ENCODE measurements at regions not wholly inside any gene's neighbourhood (a gene's known extent, or its start where the extent isn't known, plus 50 kb on each side); places are given as distances from the start of the nearest gene placed in this dataset.

DNA sequence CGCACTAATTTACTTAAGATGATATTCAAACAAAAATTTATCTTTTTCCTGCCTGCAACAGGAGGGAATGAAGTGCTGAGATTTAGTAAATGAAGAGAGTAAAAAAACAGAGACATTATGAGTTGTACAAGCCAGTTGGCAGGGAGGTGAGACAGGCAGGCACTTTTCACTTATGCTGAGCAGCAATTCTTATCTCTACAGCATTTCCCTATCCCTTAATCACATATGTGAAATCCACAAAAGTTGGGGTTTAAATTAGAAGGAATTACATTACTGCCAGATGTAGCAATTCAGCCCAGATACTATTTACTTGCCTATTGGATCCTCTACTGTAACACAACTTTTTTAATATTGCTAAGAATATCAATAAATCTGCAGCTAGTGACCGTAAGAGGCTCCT is 314.2 kb upstream of the LRP1B start:
- no peaks in the 10 kb centered on the region for H3K9me3 ChIP-seq (replicated peaks in 1 of 2; ENCODE audit: control insufficient read depth in 1 of 2, insufficient read depth in 1 of 2, low read length in 2 of 2)
- no peak overlapping the region for H2AFZ ChIP-seq (ENCODE audit: insufficient read depth, low read depth, low read length, poor library complexity, severe bottlenecking)
- no peak overlapping the region for H3K27ac ChIP-seq (ENCODE audit: low read depth in 1 of 2, low read length in 2 of 2)
- Mint-ChIP-seq H3K9me3 (peaks cover 0 to 1% (median 0%) of the 10 kb centered on the region in 7 donors), H3K4me1 (no peaks in the 10 kb centered on the region), H3K4me3 (no peak overlapping the region), H3K27me3 (ENCODE audit: low read depth in 3 of 3) (no peaks in the 10 kb centered on the region), H3K27ac (no peak overlapping the region), H3K36me3 (no peaks in the 10 kb centered on the region)
- no CpG with 5 or more reads among the region's 2 CpGs for WGBS (ENCODE audit: insufficient coverage)
- no peaks in the 10 kb centered on the region for H3K4me1 ChIP-seq (ENCODE audit: control insufficient read depth in 1 of 2, insufficient read depth in 2 of 2, low read length in 2 of 2)
- H3K4me2 ChIP-seq (replicated peaks; ENCODE audit: extremely low read depth, low read length, poor library complexity, severe bottlenecking): no peak overlapping the region
- no peaks in the 10 kb centered on the region for H3K36me3 ChIP-seq (replicated peaks in 1 of 2; ENCODE audit: control insufficient read depth in 1 of 2, insufficient read depth in 2 of 2, low read length in 2 of 2)
- H4K20me1 ChIP-seq (ENCODE audit: insufficient read depth, low read length): no peaks in the 10 kb centered on the region
- H3K4me3 ChIP-seq (replicated peaks in 1 of 3; ENCODE audit: low read depth in 2 of 3, low read length in 3 of 3): no peak overlapping the region
- DNase-seq: no peak
- intact Hi-C loops (cut with micrococcal nuclease): no loop called here
- H3K79me2 ChIP-seq (ENCODE audit: insufficient read depth, low read length): no peaks in the 10 kb centered on the region
- TF ChIP-seq, protein P1, sequence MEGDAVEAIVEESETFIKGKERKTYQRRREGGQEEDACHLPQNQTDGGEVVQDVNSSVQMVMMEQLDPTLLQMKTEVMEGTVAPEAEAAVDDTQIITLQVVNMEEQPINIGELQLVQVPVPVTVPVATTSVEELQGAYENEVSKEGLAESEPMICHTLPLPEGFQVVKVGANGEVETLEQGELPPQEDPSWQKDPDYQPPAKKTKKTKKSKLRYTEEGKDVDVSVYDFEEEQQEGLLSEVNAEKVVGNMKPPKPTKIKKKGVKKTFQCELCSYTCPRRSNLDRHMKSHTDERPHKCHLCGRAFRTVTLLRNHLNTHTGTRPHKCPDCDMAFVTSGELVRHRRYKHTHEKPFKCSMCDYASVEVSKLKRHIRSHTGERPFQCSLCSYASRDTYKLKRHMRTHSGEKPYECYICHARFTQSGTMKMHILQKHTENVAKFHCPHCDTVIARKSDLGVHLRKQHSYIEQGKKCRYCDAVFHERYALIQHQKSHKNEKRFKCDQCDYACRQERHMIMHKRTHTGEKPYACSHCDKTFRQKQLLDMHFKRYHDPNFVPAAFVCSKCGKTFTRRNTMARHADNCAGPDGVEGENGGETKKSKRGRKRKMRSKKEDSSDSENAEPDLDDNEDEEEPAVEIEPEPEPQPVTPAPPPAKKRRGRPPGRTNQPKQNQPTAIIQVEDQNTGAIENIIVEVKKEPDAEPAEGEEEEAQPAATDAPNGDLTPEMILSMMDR (IDR thresholded peaks at IDR 0.05): no peak
- no peaks in the 10 kb centered on the region for H3K27me3 ChIP-seq (ENCODE audit: control insufficient read depth in 2 of 2, insufficient read depth in 2 of 2, low read length in 2 of 2)
- no peak overlapping the region for H3K9ac ChIP-seq (ENCODE audit: insufficient read depth, low read length, poor library complexity, severe bottlenecking)

DNA sequence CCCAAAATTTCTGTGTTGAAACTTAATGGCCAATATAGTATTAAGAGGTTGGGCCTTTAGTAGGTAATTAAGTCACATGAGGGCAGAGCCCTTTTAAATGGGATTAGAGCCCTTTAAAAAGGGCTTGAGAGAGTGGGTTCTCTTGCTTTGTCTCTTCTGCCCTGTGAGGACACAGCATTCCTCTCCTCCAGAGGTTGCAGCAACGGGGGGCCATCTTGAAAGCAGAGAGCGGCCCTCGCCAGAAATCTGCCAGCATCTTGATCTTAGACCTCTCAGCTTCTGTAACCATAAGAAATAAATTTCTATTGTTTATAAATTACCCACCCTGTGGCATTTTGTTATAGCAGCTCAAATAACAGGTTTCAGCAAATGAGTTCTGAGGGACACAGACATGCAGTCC is 305.0 kb upstream of the LRP1B start:
- Histone ChIP-seq H3K27me3 (ENCODE audit: control insufficient read depth in 2 of 2, insufficient read depth in 2 of 2, low read length in 2 of 2) (no peaks in the 10 kb centered on the region), H3K4me2 (replicated peaks; ENCODE audit: extremely low read depth, low read length, poor library complexity, severe bottlenecking) (no peak overlapping the region), H3K79me2 (ENCODE audit: insufficient read depth, low read length) (no peaks in the 10 kb centered on the region), H3K4me1 (ENCODE audit: control insufficient read depth in 1 of 2, insufficient read depth in 2 of 2, low read length in 2 of 2) (no peaks in the 10 kb centered on the region), H3K9me3 (replicated peaks in 1 of 2; ENCODE audit: control insufficient read depth in 1 of 2, insufficient read depth in 1 of 2, low read length in 2 of 2) (no peaks in the 10 kb centered on the region), H3K9ac (ENCODE audit: insufficient read depth, low read length, poor library complexity, severe bottlenecking) (no peak overlapping the region), H2AFZ (ENCODE audit: insufficient read depth, low read depth, low read length, poor library complexity, severe bottlenecking) (no peak overlapping the region), H3K4me3 (replicated peaks in 1 of 3; ENCODE audit: low read depth in 2 of 3, low read length in 3 of 3) (no peak overlapping the region), H3K27ac (ENCODE audit: low read depth in 1 of 2, low read length in 2 of 2) (no peak overlapping the region), H4K20me1 (ENCODE audit: insufficient read depth, low read length) (no peaks in the 10 kb centered on the region), H3K36me3 (replicated peaks in 1 of 2; ENCODE audit: control insufficient read depth in 1 of 2, insufficient read depth in 2 of 2, low read length in 2 of 2) (no peaks in the 10 kb centered on the region)
- H3K27ac Mint-ChIP-seq: no peak overlapping the region
- no CpG with 5 or more reads among the region's 3 CpGs for WGBS (ENCODE audit: insufficient coverage)
- no peak for DNase-seq
- TF ChIP-seq, protein P1 (IDR thresholded peaks at IDR 0.05): no peak
- no peaks in the 10 kb centered on the region for H3K27me3 Mint-ChIP-seq (ENCODE audit: low read depth in 3 of 3)
- intact Hi-C loops (cut with micrococcal nuclease): no loop called here
- H3K4me1 Mint-ChIP-seq: no peaks in the 10 kb centered on the region
- no peaks in the 10 kb centered on the region for H3K36me3 Mint-ChIP-seq
- H3K4me3 Mint-ChIP-seq: no peak overlapping the region
- peaks cover 0 to 2% (median 0%) of the 10 kb centered on the region in 7 donors for H3K9me3 Mint-ChIP-seq
